ENCODE measurements at regions not wholly inside any gene's neighbourhood (a gene's known extent, or its start where the extent isn't known, plus 50 kb on each side); places are given as distances from the start of the nearest gene placed in this dataset.

DNA sequence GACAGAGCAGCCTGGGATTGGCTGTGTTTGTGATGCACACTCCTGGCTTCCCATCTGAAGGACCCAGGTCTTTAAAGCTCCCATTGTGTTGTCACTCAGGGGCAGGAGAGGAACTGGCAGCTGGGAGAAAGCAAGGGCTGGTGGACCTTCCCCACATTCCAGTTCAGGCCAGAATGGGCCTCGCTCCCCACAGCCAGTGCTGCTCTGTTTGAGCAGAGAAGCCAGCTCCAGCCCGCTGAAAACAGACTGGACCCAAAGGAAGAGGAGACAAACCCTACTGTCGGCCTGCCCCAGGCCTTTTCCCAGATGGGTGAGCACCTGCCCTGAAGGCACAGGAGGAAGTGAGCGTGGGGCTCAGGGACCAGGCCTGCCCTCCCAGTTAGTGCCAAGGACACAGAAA is 499.4 kb downstream of the NPHP4 start:
- TF ChIP-seq EZH2 (IDR thresholded peaks at IDR 0.05; ENCODE audit: low read depth, unreplicated experiment) (no peak), POLR2AphosphoS5 (IDR thresholded peaks at IDR 0.05; ENCODE audit: low read depth) (no peak), JUNB (IDR thresholded peaks at IDR 0.05; ENCODE audit: unreplicated experiment) (no peak)
- TF ChIP-seq, protein P1, sequence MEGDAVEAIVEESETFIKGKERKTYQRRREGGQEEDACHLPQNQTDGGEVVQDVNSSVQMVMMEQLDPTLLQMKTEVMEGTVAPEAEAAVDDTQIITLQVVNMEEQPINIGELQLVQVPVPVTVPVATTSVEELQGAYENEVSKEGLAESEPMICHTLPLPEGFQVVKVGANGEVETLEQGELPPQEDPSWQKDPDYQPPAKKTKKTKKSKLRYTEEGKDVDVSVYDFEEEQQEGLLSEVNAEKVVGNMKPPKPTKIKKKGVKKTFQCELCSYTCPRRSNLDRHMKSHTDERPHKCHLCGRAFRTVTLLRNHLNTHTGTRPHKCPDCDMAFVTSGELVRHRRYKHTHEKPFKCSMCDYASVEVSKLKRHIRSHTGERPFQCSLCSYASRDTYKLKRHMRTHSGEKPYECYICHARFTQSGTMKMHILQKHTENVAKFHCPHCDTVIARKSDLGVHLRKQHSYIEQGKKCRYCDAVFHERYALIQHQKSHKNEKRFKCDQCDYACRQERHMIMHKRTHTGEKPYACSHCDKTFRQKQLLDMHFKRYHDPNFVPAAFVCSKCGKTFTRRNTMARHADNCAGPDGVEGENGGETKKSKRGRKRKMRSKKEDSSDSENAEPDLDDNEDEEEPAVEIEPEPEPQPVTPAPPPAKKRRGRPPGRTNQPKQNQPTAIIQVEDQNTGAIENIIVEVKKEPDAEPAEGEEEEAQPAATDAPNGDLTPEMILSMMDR (conservative IDR thresholded peaks at IDR 0.05; ENCODE audit: low read depth in 2 of 2) = no peak
